VCaP (cell line): ENCODE measurements at regions not wholly inside any gene's neighbourhood (a gene's known extent, or its start where the extent isn't known, plus 50 kb on each side); places are given as distances from the start of the nearest gene placed in this dataset.

Source experiments
- H3K27ac ChIP-seq: fragments of 450-650 bp; 2 replicates; pipeline ENCODE4 v1.5.1; 2017
- TF ChIP-seq, protein P1 (sequence below): fragments of 450-650 bp; conservative IDR thresholded peaks from 2 replicates; pipeline ENCODE4 v1.5.1; 2017; ENCODE audit warnings: mild to moderate bottlenecking, moderate library complexity

DNA sequence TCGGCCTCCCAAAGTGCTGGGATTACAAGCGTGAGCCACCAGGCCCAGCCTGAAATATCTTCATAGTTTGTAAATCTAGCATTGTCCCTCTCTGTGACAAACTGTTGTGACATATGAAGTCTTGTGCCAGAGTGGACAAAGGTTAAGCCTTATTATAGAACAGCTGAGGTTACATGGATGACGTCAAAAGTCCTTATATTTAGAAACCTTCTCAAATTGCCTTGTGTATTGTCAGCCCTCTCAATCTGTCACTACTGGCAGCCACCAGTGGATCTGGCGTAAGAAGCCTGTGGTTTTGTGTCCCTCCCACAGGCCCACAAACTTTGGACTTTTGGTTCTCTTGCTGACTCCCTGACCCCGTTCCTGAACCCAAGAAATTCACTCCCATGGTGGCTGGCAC lies 79.4 kb upstream of the CCDC112 start:
- TF ChIP-seq, protein P1, sequence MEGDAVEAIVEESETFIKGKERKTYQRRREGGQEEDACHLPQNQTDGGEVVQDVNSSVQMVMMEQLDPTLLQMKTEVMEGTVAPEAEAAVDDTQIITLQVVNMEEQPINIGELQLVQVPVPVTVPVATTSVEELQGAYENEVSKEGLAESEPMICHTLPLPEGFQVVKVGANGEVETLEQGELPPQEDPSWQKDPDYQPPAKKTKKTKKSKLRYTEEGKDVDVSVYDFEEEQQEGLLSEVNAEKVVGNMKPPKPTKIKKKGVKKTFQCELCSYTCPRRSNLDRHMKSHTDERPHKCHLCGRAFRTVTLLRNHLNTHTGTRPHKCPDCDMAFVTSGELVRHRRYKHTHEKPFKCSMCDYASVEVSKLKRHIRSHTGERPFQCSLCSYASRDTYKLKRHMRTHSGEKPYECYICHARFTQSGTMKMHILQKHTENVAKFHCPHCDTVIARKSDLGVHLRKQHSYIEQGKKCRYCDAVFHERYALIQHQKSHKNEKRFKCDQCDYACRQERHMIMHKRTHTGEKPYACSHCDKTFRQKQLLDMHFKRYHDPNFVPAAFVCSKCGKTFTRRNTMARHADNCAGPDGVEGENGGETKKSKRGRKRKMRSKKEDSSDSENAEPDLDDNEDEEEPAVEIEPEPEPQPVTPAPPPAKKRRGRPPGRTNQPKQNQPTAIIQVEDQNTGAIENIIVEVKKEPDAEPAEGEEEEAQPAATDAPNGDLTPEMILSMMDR, result no peak
- H3K27ac ChIP-seq, result no peak overlapping the region

DNA sequence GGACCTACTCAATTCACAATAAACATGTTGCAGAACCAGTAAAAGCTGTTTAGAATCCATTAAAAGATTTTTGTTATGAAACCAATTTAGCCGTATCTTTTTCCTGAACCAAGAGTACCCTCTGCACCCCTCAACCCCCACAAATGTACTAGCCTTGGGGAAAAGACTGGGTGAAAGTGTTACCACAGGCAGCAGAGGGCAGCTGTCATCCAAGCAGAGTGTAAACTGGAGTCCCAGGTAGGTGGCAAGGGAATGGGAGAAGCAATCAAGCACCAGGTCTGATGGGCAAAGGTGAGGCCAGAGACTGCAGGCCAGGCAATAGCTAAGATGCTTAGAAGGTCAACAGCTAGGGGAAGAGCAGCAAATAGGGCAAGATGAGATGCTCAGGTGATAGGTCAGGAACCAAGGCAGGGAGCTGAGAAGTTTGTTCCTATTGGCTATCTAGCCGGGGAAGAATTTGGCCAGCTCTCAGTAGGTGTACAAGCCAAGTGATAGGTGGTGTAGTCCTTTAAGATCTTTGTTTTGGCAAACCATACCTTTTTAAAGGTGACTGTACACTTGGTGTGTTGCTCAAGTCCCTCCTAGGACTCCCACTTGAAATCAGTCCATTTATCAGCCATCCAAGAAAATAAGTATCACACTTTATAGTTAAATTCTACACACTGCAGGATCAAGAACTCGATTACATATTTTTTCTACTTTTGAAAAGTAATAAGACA lies 77.8 kb upstream of the CCDC112 start:
- TF ChIP-seq, protein P1, result peak; percentile 34
- H3K27ac ChIP-seq, result no peak overlapping the region

DNA sequence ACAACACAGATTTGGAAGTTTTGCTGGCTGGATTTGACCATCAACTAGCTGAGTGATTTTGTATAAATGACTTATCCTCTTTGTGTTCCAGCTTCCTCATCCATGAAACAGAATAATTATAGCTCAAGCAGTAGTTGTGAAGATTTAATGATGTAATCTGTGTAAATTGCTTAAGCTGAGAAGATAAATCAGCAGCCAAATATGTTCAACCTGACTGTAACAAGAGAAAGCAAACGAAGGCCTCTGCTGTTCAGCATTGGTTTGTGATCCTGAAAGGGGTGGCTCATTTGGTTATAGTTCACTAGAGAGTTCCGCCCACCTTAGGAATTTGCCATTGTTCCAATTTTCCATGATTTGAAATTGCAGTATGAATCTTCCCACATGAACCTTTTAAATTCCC lies 75.7 kb upstream of the CCDC112 start:
- H3K27ac ChIP-seq, result no peak overlapping the region
- TF ChIP-seq, protein P1, result no peak

DNA sequence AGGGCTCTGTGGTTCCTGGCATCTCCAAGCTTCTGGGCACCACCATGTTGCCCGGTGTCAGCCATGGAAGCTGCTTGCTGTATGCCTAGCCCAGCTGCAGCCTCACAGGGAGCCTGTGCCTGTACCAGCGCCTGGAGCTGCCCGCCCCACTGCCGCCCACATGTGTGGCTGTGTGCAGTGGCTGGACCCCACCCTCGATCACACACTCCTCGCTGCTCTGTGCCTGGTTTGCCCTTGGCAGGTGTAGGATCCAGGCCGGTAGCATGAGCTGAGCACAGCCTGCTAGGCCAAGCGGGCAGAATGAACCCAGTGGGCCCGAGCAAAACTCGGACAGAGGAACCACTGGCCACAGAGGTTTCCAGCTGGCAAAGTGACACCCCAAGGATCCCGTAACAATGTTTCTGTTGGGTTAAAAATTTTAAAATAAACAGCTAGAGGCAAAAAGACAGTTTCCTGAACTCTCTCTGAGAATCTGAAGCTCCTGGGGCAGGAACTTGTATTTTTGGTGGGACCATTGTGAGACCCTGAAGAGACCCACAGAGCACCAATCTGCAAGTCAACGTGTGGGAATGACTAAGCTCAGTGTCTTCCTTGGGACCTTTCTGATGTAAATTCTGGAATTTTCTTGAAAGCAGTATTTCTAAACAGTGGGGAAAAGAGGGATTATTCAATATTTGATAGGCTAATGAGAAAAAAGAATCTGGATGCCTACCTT lies 73.1 kb upstream of the CCDC112 start:
- no peak overlapping the region for H3K27ac ChIP-seq
- TF ChIP-seq, protein P1, result no peak

DNA sequence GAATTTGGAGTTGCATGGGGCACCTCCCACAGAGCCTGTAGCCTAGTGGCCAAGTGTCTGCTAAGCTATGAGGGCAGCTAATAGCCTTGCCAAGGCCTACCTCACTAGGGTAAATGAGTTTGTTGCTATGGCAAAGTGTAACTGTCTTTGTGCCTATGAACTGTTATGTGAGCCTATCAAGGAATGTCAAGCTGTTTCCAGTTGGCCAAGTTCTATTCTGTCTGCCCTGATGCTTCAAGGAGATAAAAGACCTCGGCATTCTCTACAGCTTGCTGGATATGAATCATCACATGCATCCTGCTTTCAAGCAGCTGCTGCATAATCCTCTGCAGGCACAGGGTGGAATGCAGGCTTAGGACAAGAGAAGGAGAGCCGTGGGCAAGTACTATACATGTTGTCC lies 69.8 kb upstream of the CCDC112 start:
- TF ChIP-seq, protein P1, result no peak
- H3K27ac ChIP-seq, result no peak overlapping the region

DNA sequence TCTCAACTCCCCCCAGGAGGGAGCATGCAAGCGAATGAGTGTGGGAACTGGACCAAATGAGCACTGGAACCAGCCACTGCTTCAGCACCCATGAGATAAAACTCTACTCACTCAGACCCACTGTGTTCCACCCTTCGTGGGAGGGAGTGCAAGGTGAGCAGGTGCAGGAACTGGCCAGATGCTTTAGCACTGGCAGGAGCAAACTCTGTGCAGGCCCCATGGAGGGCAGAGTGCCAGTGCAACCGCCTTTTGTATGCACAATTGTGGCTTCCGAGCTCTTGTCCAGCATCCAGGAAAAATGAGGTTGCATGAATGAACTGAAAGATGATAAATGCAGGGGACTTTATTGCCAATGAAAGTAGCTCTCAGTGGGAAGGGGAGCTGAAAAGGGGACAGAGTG lies 67.4 kb upstream of the CCDC112 start:
- TF ChIP-seq, protein P1, result no peak

DNA sequence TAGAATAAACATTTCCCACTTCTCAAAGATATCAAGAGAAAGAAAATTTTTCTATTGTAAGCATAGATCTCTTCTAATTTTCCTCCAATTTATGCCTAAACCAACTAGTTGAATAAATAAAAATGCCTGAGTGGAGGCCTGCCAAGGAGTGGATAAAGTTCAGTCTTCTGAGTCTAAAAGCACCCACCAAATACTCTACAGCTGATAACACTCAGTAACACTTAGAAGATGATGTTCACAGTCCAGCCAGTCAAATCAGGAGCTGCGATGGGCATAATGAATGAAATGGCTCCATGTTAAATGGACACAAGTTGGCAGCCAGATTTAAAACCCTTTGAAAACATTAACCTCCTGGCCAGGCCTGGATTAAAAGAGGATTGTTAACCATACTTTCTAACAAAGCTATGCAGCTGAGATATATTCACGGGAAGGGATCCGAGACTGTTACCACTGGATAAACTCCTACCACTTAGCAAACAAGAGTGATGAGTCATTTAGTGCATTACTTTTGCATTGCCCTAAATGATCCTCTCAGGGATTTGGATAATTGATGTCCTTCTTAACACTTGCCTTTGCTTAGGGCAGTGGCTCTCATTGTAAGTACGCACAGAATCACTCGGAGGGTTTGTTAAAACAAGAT lies 63.7 kb upstream of the CCDC112 start:
- TF ChIP-seq, protein P1, result no peak
- H3K27ac ChIP-seq, result no peak overlapping the region

More for the DNA sequence above, 67.4 kb upstream of the CCDC112 start:
- no peak overlapping the region for H3K27ac ChIP-seq
